ENCODE measurements at regions not wholly inside any gene's neighbourhood (a gene's known extent, or its start where the extent isn't known, plus 50 kb on each side); places are given as distances from the start of the nearest gene placed in this dataset.

DNA sequence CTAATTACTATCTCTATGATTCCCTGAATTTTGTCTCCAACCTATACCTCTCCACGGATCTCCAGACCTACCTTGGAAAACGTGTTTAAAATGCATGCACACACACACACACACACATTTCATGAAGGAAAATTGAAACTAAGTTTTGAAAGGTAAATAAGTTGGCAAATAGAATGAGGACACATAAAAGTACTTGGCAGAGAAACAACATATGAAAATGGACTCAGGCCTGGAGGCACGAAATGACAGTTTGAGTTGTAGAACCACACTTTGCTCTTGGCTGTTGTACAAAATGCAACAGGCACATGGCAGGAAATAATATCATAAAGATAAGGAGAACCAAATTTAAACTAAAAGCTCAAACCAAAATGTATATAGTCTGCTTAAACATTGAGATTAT lies 868.1 kb upstream of the CNTNAP5 start:
- Mint-ChIP-seq H3K4me3 (ENCODE audit: unreplicated experiment) (no peak overlapping the region), H3K27me3 (ENCODE audit: unreplicated experiment) (no peaks in the 10 kb centered on the region), H3K4me1 (ENCODE audit: unreplicated experiment) (peaks cover 2% of the 10 kb centered on the region), H3K9me3 (ENCODE audit: unreplicated experiment) (no peaks in the 10 kb centered on the region), H3K27ac (ENCODE audit: unreplicated experiment) (no peak overlapping the region), H3K36me3 (ENCODE audit: unreplicated experiment) (no peaks in the 10 kb centered on the region)
- DNase-seq (ENCODE audit: extremely low spot score, unreplicated experiment), result no peak
- TF ChIP-seq, protein P1, sequence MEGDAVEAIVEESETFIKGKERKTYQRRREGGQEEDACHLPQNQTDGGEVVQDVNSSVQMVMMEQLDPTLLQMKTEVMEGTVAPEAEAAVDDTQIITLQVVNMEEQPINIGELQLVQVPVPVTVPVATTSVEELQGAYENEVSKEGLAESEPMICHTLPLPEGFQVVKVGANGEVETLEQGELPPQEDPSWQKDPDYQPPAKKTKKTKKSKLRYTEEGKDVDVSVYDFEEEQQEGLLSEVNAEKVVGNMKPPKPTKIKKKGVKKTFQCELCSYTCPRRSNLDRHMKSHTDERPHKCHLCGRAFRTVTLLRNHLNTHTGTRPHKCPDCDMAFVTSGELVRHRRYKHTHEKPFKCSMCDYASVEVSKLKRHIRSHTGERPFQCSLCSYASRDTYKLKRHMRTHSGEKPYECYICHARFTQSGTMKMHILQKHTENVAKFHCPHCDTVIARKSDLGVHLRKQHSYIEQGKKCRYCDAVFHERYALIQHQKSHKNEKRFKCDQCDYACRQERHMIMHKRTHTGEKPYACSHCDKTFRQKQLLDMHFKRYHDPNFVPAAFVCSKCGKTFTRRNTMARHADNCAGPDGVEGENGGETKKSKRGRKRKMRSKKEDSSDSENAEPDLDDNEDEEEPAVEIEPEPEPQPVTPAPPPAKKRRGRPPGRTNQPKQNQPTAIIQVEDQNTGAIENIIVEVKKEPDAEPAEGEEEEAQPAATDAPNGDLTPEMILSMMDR (IDR thresholded peaks at IDR 0.05), result no peak

DNA sequence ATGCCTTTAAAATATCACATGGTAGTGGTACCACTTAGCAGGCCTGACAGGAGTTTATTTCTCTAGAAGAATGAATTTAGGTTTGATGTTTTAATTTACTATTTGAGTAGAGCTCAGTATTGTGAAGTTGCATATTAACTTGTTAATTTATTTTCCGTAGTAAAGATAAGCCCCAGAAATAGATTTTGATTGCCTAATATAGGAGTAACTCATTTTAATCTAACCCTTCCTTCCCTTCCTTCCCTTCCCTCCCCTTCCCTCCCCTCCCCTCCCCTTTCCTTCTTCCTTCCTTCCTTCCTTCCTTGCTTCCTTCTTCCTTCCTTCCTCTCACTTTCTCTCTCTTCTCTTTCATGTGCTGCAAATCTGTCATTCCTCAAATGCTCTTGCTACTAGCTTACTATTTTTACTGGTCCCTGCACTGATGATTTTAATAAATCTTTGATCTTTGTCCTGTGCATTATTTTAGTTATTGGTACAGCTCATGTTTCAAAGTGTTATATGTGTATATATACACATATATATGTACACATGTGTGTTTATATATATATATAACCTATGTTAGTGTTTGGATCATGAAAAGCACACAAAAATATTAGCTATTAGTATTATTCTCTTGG lies 862.6 kb upstream of the CNTNAP5 start:
- Mint-ChIP-seq H3K9me3 (ENCODE audit: unreplicated experiment) (peaks cover 5% of the 10 kb centered on the region), H3K27ac (ENCODE audit: unreplicated experiment) (no peak overlapping the region), H3K4me1 (ENCODE audit: unreplicated experiment) (no peaks in the 10 kb centered on the region), H3K36me3 (ENCODE audit: unreplicated experiment) (no peaks in the 10 kb centered on the region), H3K27me3 (ENCODE audit: unreplicated experiment) (no peaks in the 10 kb centered on the region), H3K4me3 (ENCODE audit: unreplicated experiment) (no peak overlapping the region)
- TF ChIP-seq, protein P1 (IDR thresholded peaks at IDR 0.05), result no peak
- no peak for DNase-seq (ENCODE audit: extremely low spot score, unreplicated experiment)

DNA sequence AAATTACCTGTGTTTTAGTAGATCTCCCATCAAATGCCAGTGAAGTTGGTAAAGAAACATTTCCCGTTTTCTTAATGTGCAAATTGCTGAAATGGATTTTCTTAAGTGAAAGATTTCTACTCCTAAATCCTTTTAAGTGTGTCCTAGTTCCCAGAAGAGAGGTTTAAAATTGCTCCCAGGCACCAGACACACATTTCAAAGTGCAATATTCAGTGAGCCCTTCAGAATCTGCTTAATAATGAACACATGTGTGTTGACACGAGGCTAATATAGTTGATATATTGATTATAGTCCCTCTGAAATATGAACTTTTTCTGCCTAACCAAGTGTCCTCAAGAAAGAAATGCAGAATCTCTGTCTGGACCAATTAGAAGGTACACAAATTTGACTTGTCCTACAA lies 861.7 kb upstream of the CNTNAP5 start:
- Mint-ChIP-seq H3K4me3 (ENCODE audit: unreplicated experiment) (no peak overlapping the region), H3K36me3 (ENCODE audit: unreplicated experiment) (no peaks in the 10 kb centered on the region), H3K4me1 (ENCODE audit: unreplicated experiment) (no peaks in the 10 kb centered on the region), H3K9me3 (ENCODE audit: unreplicated experiment) (peaks cover 5% of the 10 kb centered on the region), H3K27ac (ENCODE audit: unreplicated experiment) (no peak overlapping the region), H3K27me3 (ENCODE audit: unreplicated experiment) (no peaks in the 10 kb centered on the region)
- DNase-seq (ENCODE audit: extremely low spot score, unreplicated experiment), result no peak
- TF ChIP-seq, protein P1 (IDR thresholded peaks at IDR 0.05), result no peak

DNA sequence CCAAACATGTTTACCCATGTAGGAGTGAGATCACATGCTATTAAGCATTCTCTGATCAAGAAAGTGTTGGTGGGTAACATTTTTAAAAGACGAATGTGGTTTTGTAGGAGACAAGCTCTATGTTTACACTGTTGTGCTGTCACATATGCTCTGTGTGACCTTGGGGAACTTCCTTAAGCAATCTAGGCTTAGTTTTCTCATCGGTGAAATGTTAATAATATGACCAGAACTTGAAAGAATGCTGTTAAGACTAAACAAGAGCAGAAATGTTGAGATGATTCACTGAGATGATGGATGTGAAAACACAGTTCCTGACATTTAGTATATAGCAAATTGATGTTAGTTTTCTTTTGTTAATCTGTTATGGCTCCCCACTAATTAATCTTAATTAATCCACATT lies 860.9 kb upstream of the CNTNAP5 start:
- H3K27ac Mint-ChIP-seq (ENCODE audit: unreplicated experiment), result no peak overlapping the region
- no peak overlapping the region for H3K4me3 Mint-ChIP-seq (ENCODE audit: unreplicated experiment)
- DNase-seq (ENCODE audit: extremely low spot score, unreplicated experiment), result no peak
- no peaks in the 10 kb centered on the region for H3K36me3 Mint-ChIP-seq (ENCODE audit: unreplicated experiment)
- no peaks in the 10 kb centered on the region for H3K4me1 Mint-ChIP-seq (ENCODE audit: unreplicated experiment)
- TF ChIP-seq, protein P1 (IDR thresholded peaks at IDR 0.05), result no peak
- H3K27me3 Mint-ChIP-seq (ENCODE audit: unreplicated experiment), result no peaks in the 10 kb centered on the region
- H3K9me3 Mint-ChIP-seq (ENCODE audit: unreplicated experiment), result peaks cover 10% of the 10 kb centered on the region

DNA sequence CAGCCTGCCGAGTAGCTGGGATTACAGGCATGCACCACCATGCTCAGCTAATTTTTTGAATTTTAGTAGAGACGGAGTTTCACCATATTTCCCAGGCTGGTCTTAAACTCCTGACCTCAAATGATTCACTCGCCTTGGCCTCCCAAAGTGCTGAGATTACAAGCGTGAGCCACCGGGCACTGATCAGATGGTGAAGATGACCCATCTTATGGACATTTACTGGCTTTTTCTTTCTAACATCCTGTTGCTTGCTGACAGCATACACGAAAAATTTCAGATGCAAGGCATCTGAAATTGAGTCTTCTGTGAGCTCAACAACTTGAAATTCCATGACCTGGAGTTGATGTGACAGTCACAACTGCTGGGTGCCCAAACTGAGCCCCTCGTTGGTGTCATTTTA lies 859.5 kb upstream of the CNTNAP5 start:
- H3K4me1 Mint-ChIP-seq (ENCODE audit: unreplicated experiment), result no peaks in the 10 kb centered on the region
- DNase-seq (ENCODE audit: extremely low spot score, unreplicated experiment), result no peak
- H3K27me3 Mint-ChIP-seq (ENCODE audit: unreplicated experiment), result no peaks in the 10 kb centered on the region
- peaks cover 10% of the 10 kb centered on the region for H3K9me3 Mint-ChIP-seq (ENCODE audit: unreplicated experiment)
- no peak overlapping the region for H3K27ac Mint-ChIP-seq (ENCODE audit: unreplicated experiment)
- no peaks in the 10 kb centered on the region for H3K36me3 Mint-ChIP-seq (ENCODE audit: unreplicated experiment)
- TF ChIP-seq, protein P1 (IDR thresholded peaks at IDR 0.05), result no peak
- no peak overlapping the region for H3K4me3 Mint-ChIP-seq (ENCODE audit: unreplicated experiment)

Measured in osteocyte (in vitro differentiated cells).